IMR-90 (cell line): ENCODE measurements at regions not wholly inside any gene's neighbourhood (a gene's known extent, or its start where the extent isn't known, plus 50 kb on each side); places are given as distances from the start of the nearest gene placed in this dataset.

Experiments used
- ATAC-seq: fragments of 200-7000 bp; cut with Tn5 transposase; 2 replicates; pipeline ENCODE4 v1.9.1; 2020; ENCODE audit warnings: low read depth, mild to moderate bottlenecking, moderate library complexity
- BruUV-seq: library from RNA; stranded (reverse); fragments of 400-500 nt; replicated peaks from 2 replicates; lab custom pipeline; 2021; lab: Mats Ljungman, UMichigan
- CTCF ChIA-PET: fragments of 300-600 bp; formaldehyde crosslinking; extraction: SDS; loops from one replicate; lab custom pipeline; 2021; ENCODE audit warnings: antibody characterized with exemption; lab: Yijun Ruan, JAX
- POLR2A ChIA-PET: fragments of 300-600 bp; sonication (Branson Sonifier 250); formaldehyde crosslinking; loops from one replicate; lab custom pipeline; 2022; ENCODE audit warnings: antibody characterized with exemption; ENCODE audit not compliant: unreplicated experiment; lab: Charles Lee
- DNase-seq: peaks from one replicate; pipeline ENCODE4 v3.0.0; 2013
- H2AFZ ChIP-seq: replicated peaks from 2 replicates; pipeline ENCODE3; 2013; ENCODE audit warnings: low read length, mild to moderate bottlenecking; ENCODE audit not compliant: poor library complexity
- H2AK5ac ChIP-seq: 2 replicates; pipeline ENCODE4 v1.6.1; 2013; ENCODE audit warnings: low read depth, low read length, inconsistent platforms
- H2AK9ac ChIP-seq: replicated peaks from 2 replicates; pipeline ENCODE3; 2013; ENCODE audit warnings: mild to moderate bottlenecking, low read depth, low read length, moderate library complexity; ENCODE audit not compliant: poor library complexity
- H2BK120ac ChIP-seq: 2 replicates; pipeline ENCODE4 v1.6.1; 2013; ENCODE audit warnings: low read depth, low read length, inconsistent platforms
- H2BK15ac ChIP-seq: 3 replicates; pipeline ENCODE4 v1.6.1; 2013; ENCODE audit warnings: low read depth, low read length, inconsistent platforms
- H2BK20ac ChIP-seq: 2 replicates; pipeline ENCODE4 v1.6.1; 2013; ENCODE audit warnings: low read depth, mild to moderate bottlenecking, inconsistent platforms, low read length, moderate library complexity
- H2BK5ac ChIP-seq: 2 replicates; pipeline ENCODE4 v1.6.1; 2013; ENCODE audit warnings: mild to moderate bottlenecking, low read depth, low read length, inconsistent platforms; ENCODE audit not compliant: poor library complexity, severe bottlenecking
- H3K14ac ChIP-seq: replicated peaks from 2 replicates; pipeline ENCODE4 v1.6.1; 2013; ENCODE audit warnings: low read depth, low read length, inconsistent platforms
- H3K18ac ChIP-seq: 2 replicates; pipeline ENCODE4 v1.6.1; 2013; ENCODE audit warnings: low read depth, low read length, control low read depth
- H3K23ac ChIP-seq: 2 replicates; pipeline ENCODE4 v1.6.1; 2013; ENCODE audit warnings: low read depth, low read length, inconsistent platforms
- H3K27ac ChIP-seq: 2 replicates; pipeline ENCODE4 v1.5.1; 2013; ENCODE audit warnings: mild to moderate bottlenecking, control low read depth, low read length; ENCODE audit not compliant: insufficient read depth
- H3K27me3 ChIP-seq: 2 replicates; pipeline ENCODE4 v1.6.1; 2013; ENCODE audit warnings: low read length; ENCODE audit not compliant: control insufficient read depth, insufficient read depth
- H3K36me3 ChIP-seq: 2 replicates; pipeline ENCODE4 v1.6.1; 2013; ENCODE audit warnings: low read length, mixed read lengths; ENCODE audit not compliant: control insufficient read depth, insufficient read depth
- H3K4ac ChIP-seq: 2 replicates; pipeline ENCODE4 v1.6.1; 2013; ENCODE audit warnings: low read depth, low read length, inconsistent platforms
- H3K4me1 ChIP-seq: 2 replicates; pipeline ENCODE4 v1.6.1; 2013; ENCODE audit warnings: low read length, mixed read lengths; ENCODE audit not compliant: control insufficient read depth, insufficient read depth
- H3K4me2 ChIP-seq: 2 replicates; pipeline ENCODE4 v1.6.1; 2013; ENCODE audit warnings: low read depth, mild to moderate bottlenecking, control low read depth, low read length, moderate library complexity
- H3K4me3 ChIP-seq: 2 replicates; pipeline ENCODE4 v1.5.1; 2013; ENCODE audit warnings: low read depth, mild to moderate bottlenecking, control low read depth, low read length, moderate library complexity; ENCODE audit not compliant: insufficient read depth
- H3K56ac ChIP-seq: 2 replicates; pipeline ENCODE4 v1.6.1; 2013; ENCODE audit warnings: low read length, inconsistent platforms; ENCODE audit not compliant: insufficient read depth; ENCODE audit errors: extremely low read depth
- H3K79me1 ChIP-seq, 2 experiments: 2 replicates each; pipeline ENCODE4 v1.6.1; 2013; ENCODE audit warnings: low read length in 2 of 2, inconsistent platforms in 1 of 2, low read depth in 1 of 2
- H3K9ac ChIP-seq: 2 replicates; pipeline ENCODE4 v1.6.1; 2013; ENCODE audit warnings: low read depth, low read length, control low read depth
- H3K9me1 ChIP-seq: 2 replicates; pipeline ENCODE4 v1.6.1; 2013; ENCODE audit warnings: low read length, inconsistent platforms; ENCODE audit not compliant: insufficient read depth
- H3K9me3 ChIP-seq: 2 replicates; pipeline ENCODE4 v1.6.1; 2013; ENCODE audit warnings: low read length; ENCODE audit not compliant: control insufficient read depth, insufficient read depth
- H4K20me1 ChIP-seq: 2 replicates; pipeline ENCODE4 v1.6.1; 2013; ENCODE audit warnings: low read length, inconsistent platforms; ENCODE audit not compliant: insufficient read depth
- H4K5ac ChIP-seq: 2 replicates; pipeline ENCODE4 v1.6.1; 2013; ENCODE audit warnings: mild to moderate bottlenecking, low read depth, low read length, control low read depth
- H4K8ac ChIP-seq, 2 experiments: 2 replicates each; pipeline ENCODE4 v1.6.1; 2013; ENCODE audit warnings: low read depth in 2 of 2, low read length in 2 of 2, control low read depth in 1 of 2, inconsistent platforms in 1 of 2
- H4K91ac ChIP-seq: 2 replicates; pipeline ENCODE4 v1.6.1; 2013; ENCODE audit warnings: low read depth, low read length, inconsistent platforms; ENCODE audit not compliant: insufficient read depth
- CHD1 ChIP-seq: IDR thresholded peaks from 2 replicates; pipeline ENCODE4 v1.6.1; 2012; ENCODE audit warnings: low read depth, low read length, improper control_type of control experiment
- FOS ChIP-seq: fragments of 150-350 bp; IDR thresholded peaks from 2 replicates; pipeline ENCODE4 v1.6.1; 2016; ENCODE audit warnings: low read depth, low read length
- MAFK ChIP-seq: IDR thresholded peaks from 2 replicates; pipeline ENCODE4 v1.6.1; 2012; ENCODE audit warnings: low read depth, low read length, improper control_type of control experiment
- NFE2L2 ChIP-seq: fragments of 150-350 bp; IDR thresholded peaks from 2 replicates; pipeline ENCODE4 v1.6.1; 2016; ENCODE audit warnings: low read depth, mild to moderate bottlenecking, low read length
- POLR2A ChIP-seq: IDR thresholded peaks from 2 replicates; pipeline ENCODE4 v1.6.1; 2012; ENCODE audit warnings: mild to moderate bottlenecking, low read depth, low read length
- RAD21 ChIP-seq: IDR thresholded peaks from 2 replicates; pipeline ENCODE4 v1.6.1; 2012; ENCODE audit warnings: low read length, improper control_type of control experiment
- RCOR1 ChIP-seq: IDR thresholded peaks from 2 replicates; pipeline ENCODE4 v1.6.1; 2012; ENCODE audit warnings: mild to moderate bottlenecking, low read length, improper control_type of control experiment; ENCODE audit not compliant: insufficient replicate concordance
- WGBS, 2 experiments: methylation state at CpG; one replicate each; pipeline versions ENCODE4 v1.1.5 to v1.1.7; 2013; ENCODE audit warnings: missing lambda C conversion rate in 2 of 2; ENCODE audit not compliant: insufficient read length in 1 of 2; ENCODE audit errors: extremely low coverage in 2 of 2; 5-methylcytosine and 5-hydroxymethylcytosine counted together
- dilution Hi-C: fragments of 300-500 bp; cut with HindIII; formaldehyde crosslinking; loops from one replicate; pipeline ENCODE4 v1.14.3; 2018; ENCODE audit warnings: low sequenced_read_pairs; ENCODE audit not compliant: unreplicated experiment
- in situ Hi-C: fragments of 300-500 bp; cut with MboI; formaldehyde crosslinking; loops from 3 replicates; pipeline ENCODE4 v1.14.3; 2019; ENCODE audit warnings: low sequenced_read_pairs, inconsistent platforms, mixed read lengths
- intact Hi-C: fragments of 100-400 bp; cut with micrococcal nuclease; formaldehyde crosslinking; loops from 2 replicates; pipeline ENCODE4 v1.10.0; 2022

DNA sequence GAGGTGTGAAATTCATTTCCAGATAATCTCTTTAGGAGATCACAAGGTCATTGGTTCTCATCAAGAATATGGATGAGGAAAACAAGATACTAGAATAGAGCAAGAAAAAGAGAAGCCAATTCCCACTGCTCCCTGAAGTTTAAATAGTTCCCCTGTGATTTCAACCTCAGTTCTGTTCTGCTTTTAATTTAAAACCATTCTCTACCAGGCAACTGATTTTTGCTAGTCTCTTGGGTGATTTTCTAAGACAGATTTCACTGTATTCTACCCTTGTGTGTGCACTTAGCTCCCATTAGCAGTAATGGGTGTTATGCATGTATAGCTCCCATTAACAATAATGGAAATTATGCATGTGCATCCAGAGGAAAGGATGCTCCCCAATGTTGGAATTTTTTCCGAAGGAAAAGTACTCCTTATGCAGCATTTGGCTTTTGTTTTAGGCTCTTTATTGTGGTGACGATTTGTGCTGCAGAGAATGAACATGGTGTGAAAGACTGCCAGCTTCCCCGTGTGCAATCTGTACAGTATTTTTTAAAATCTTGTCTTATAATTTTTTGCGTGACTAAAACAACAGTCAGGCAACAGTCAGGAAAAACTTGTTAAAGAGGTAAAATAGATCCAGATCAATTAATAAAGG, 144.0 kb upstream of the ZRANB2 start:
- no peak overlapping the region for H3K27ac ChIP-seq
- no peaks in the 10 kb centered on the region; the same call in 1 of the 2 replicates for H3K9me3 ChIP-seq
- no peak overlapping the region for H3K14ac ChIP-seq
- in situ Hi-C loops (no loop called here), intact Hi-C loops (no loop called here), dilution Hi-C loops (no loop called here)
- H2BK15ac ChIP-seq: no peak overlapping the region
- no peak overlapping the region for H3K4me3 ChIP-seq
- no peak overlapping the region for H3K4ac ChIP-seq
- H3K9ac ChIP-seq: no peak overlapping the region
- WGBS, 2 experiments: no CpG with 5 or more reads among the region's 4 CpGs
- no peaks in the 10 kb centered on the region for H3K36me3 ChIP-seq
- no peak overlapping the region for H3K4me2 ChIP-seq
- no peak overlapping the region for H2BK120ac ChIP-seq
- H4K8ac ChIP-seq: no peak overlapping the region
- no TSS peak for BruUV-seq
- no peak overlapping the region for H4K5ac ChIP-seq
- H3K27me3 ChIP-seq: no peaks in the 10 kb centered on the region
- ATAC-seq (no peak), DNase-seq (no peak)
- no peak overlapping the region for H2AK9ac ChIP-seq
- H2AFZ ChIP-seq: no peak overlapping the region
- H3K56ac ChIP-seq: no peak overlapping the region
- H3K18ac ChIP-seq: no peak overlapping the region
- CTCF ChIA-PET: no interaction called here
- no peaks in the 10 kb centered on the region for H3K4me1 ChIP-seq
- no peak for TF ChIP-seq RAD21
- no peak for TF ChIP-seq POLR2A
- TF ChIP-seq CHD1: no peak
- no peak for TF ChIP-seq FOS
- no peak for TF ChIP-seq MAFK
- TF ChIP-seq RCOR1: no peak
- no peak for TF ChIP-seq NFE2L2
- H3K23ac ChIP-seq: no peak overlapping the region
- H4K20me1 ChIP-seq: no peaks in the 10 kb centered on the region
- no peak overlapping the region for H2BK5ac ChIP-seq
- H2BK20ac ChIP-seq: no peak overlapping the region
- no peak overlapping the region for H4K91ac ChIP-seq
- POLR2A ChIA-PET: no interaction called here
- no peak overlapping the region for H2AK5ac ChIP-seq
- no peaks in the 10 kb centered on the region for H3K79me1 ChIP-seq
- no peaks in the 10 kb centered on the region for H3K9me1 ChIP-seq
